CD14-positive monocyte (primary cell): ENCODE measurements at regions not wholly inside any gene's neighbourhood (a gene's known extent, or its start where the extent isn't known, plus 50 kb on each side); places are given as distances from the start of the nearest gene placed in this dataset.

Experiments
- DNase-seq, 3 donors: peaks; one replicate each; pipeline ENCODE4 v3.0.0-alpha.2; 2011 to 2022
- H2AFZ ChIP-seq: 2 replicates; pipeline ENCODE4 v1.6.0; 2012; ENCODE audit warnings: mild to moderate bottlenecking, low read depth, low read length, inconsistent platforms; ENCODE audit not compliant: insufficient read depth, poor library complexity, severe bottlenecking
- H3K27ac ChIP-seq, 2 donors: 1 replicate in 1 of 2; 2 replicates in 1 of 2; pipeline ENCODE4 v1.5.1; 2012 to 2013; ENCODE audit warnings: low read length in 2 of 2, control low read depth in 1 of 2, inconsistent platforms in 1 of 2, low read depth in 1 of 2, mild to moderate bottlenecking in 1 of 2
- H3K27me3 ChIP-seq, 2 donors: one replicate each; pipeline versions ENCODE4 v1.6.0 to v1.6.1; 2011 to 2013; ENCODE audit warnings: low read length in 2 of 2; ENCODE audit not compliant: control insufficient read depth in 2 of 2, insufficient read depth in 2 of 2
- H3K36me3 ChIP-seq, 2 donors: replicated peaks in 1 of 2; 1 replicate in 1 of 2; 2 replicates in 1 of 2; pipeline versions ENCODE4 v1.5.1 to v1.6.1; 2012 to 2013; ENCODE audit warnings: low read length in 2 of 2, control low read depth in 1 of 2, inconsistent platforms in 1 of 2, mild to moderate bottlenecking in 1 of 2; ENCODE audit not compliant: insufficient read depth in 2 of 2, control insufficient read depth in 1 of 2
- H3K4me1 ChIP-seq, 2 donors: 1 replicate in 1 of 2; 2 replicates in 1 of 2; pipeline versions ENCODE4 v1.5.1 to v1.6.1; 2012 to 2013; ENCODE audit warnings: low read length in 2 of 2, control low read depth in 1 of 2, inconsistent platforms in 1 of 2, mild to moderate bottlenecking in 1 of 2, moderate library complexity in 1 of 2; ENCODE audit not compliant: insufficient read depth in 2 of 2, control insufficient read depth in 1 of 2
- H3K4me2 ChIP-seq: replicated peaks from 2 replicates; pipeline ENCODE3; 2012; ENCODE audit warnings: low read length, moderate library complexity, mild to moderate bottlenecking; ENCODE audit not compliant: poor library complexity, severe bottlenecking; ENCODE audit errors: extremely low read depth
- H3K4me3 ChIP-seq, 3 experiments: fragments of 200-600 bp in 1 of 3; sonication (generic) in 1 of 3; replicated peaks in 1 of 3; 1 replicate in 2 of 3; 2 replicates in 1 of 3; pipeline ENCODE4 v1.5.1; 2011 to 2013; ENCODE audit warnings: low read length in 3 of 3, mild to moderate bottlenecking in 3 of 3, control low read depth in 2 of 3, low read depth in 2 of 3, inconsistent platforms in 1 of 3, moderate library complexity in 1 of 3
- H3K79me2 ChIP-seq: 2 replicates; pipeline ENCODE4 v1.6.0; 2012; ENCODE audit warnings: mild to moderate bottlenecking, control low read depth, inconsistent platforms, low read length, moderate library complexity; ENCODE audit not compliant: insufficient read depth
- H3K9ac ChIP-seq: 2 replicates; pipeline ENCODE4 v1.6.0; 2017; ENCODE audit warnings: low read length, mild to moderate bottlenecking; ENCODE audit not compliant: insufficient read depth, poor library complexity, severe bottlenecking
- H3K9me3 ChIP-seq, 2 donors: replicated peaks in 1 of 2; 1 replicate in 1 of 2; 2 replicates in 1 of 2; pipeline versions ENCODE4 v1.5.1 to v1.6.1; 2012 to 2013; ENCODE audit warnings: low read length in 2 of 2, control low read depth in 1 of 2; ENCODE audit not compliant: control insufficient read depth in 1 of 2, insufficient read depth in 1 of 2
- H4K20me1 ChIP-seq: 2 replicates; pipeline ENCODE4 v1.6.0; 2012; ENCODE audit warnings: mild to moderate bottlenecking, low read length, control low read depth, moderate library complexity; ENCODE audit not compliant: insufficient read depth
- H3K27ac Mint-ChIP-seq, 7 donors: one replicate each; pipeline ENCODE4 v1.8.0; 2020; ENCODE audit warnings: mild to moderate bottlenecking in 7 of 7, mixed read lengths in 7 of 7, moderate library complexity in 6 of 7, inconsistent platforms in 2 of 7
- H3K27me3 Mint-ChIP-seq, 3 donors: one replicate each; pipeline ENCODE4 v1.8.0; 2021 to 2022; ENCODE audit warnings: low read depth in 3 of 3, mild to moderate bottlenecking in 3 of 3, mixed read lengths in 3 of 3, moderate library complexity in 3 of 3, inconsistent platforms in 1 of 3
- H3K36me3 Mint-ChIP-seq, 2 donors: one replicate each; pipeline ENCODE4 v1.8.0; 2020; ENCODE audit warnings: mixed read lengths in 2 of 2, inconsistent platforms in 1 of 2, mild to moderate bottlenecking in 1 of 2
- H3K4me1 Mint-ChIP-seq: one replicate; pipeline ENCODE4 v1.8.0; 2020; ENCODE audit warnings: mild to moderate bottlenecking, mixed read lengths
- H3K4me3 Mint-ChIP-seq, 2 donors: one replicate each; pipeline ENCODE4 v1.8.0; 2020; ENCODE audit warnings: mild to moderate bottlenecking in 2 of 2, mixed read lengths in 2 of 2, moderate library complexity in 1 of 2
- H3K9me3 Mint-ChIP-seq, 7 donors: one replicate each; pipeline ENCODE4 v1.8.0; 2020 to 2022; ENCODE audit warnings: mixed read lengths in 7 of 7, mild to moderate bottlenecking in 6 of 7, moderate library complexity in 6 of 7, inconsistent platforms in 2 of 7
- CTCF ChIP-seq: fragments of 200-600 bp; IDR thresholded peaks from one replicate; pipeline ENCODE4 v1.8.0; 2022; ENCODE audit warnings: antibody characterized with exemption, mild to moderate bottlenecking
- WGBS: methylation state at CpG from one replicate; pipeline ENCODE4 v1.1.5; 2013; ENCODE audit warnings: missing lambda C conversion rate; ENCODE audit not compliant: insufficient coverage; 5-methylcytosine and 5-hydroxymethylcytosine counted together
- intact Hi-C, 2 donors: fragments of 100-400 bp; cut with micrococcal nuclease; formaldehyde crosslinking; loops; one replicate each; pipeline versions ENCODE4 v1.15.0 to v1.15.1; 2023

GRCh38 chrX:20567108-20567507 is 300.4 kb upstream of the RPS6KA3 start:
- Histone ChIP-seq H3K27ac (no peak overlapping the region), H3K4me3 (no peak overlapping the region), H3K4me2 (no peak overlapping the region), H3K9ac (no peak overlapping the region), H4K20me1 (no peaks in the 10 kb centered on the region), H3K27me3 (peaks cover 0 to 8% of the 10 kb centered on the region in 2 donors), H2AFZ (no peak overlapping the region), H3K4me1 (no peaks in the 10 kb centered on the region), H3K36me3 (no peaks in the 10 kb centered on the region), H3K9me3 (no peaks in the 10 kb centered on the region), H3K79me2 (no peaks in the 10 kb centered on the region)
- intact Hi-C loops, result no loop called here
- no peaks in the 10 kb centered on the region for H3K9me3 Mint-ChIP-seq
- TF ChIP-seq CTCF, result no peak
- peaks cover 0 to 2% (median 0%) of the 10 kb centered on the region in 3 donors for H3K27me3 Mint-ChIP-seq
- no peaks in the 10 kb centered on the region for H3K36me3 Mint-ChIP-seq
- no peak overlapping the region for H3K27ac Mint-ChIP-seq
- H3K4me1 Mint-ChIP-seq, result no peaks in the 10 kb centered on the region
- no peak for DNase-seq
- no peak overlapping the region for H3K4me3 Mint-ChIP-seq

- no peaks in the 10 kb centered on the region for H3K79me2 ChIP-seq
- no peaks in the 10 kb centered on the region for H4K20me1 ChIP-seq
- H3K27ac ChIP-seq, result no peak overlapping the region
- peaks cover 2 to 4% of the 10 kb centered on the region in 2 donors for H3K9me3 ChIP-seq
- no peak overlapping the region for H3K27ac Mint-ChIP-seq
- no peaks in the 10 kb centered on the region for H3K36me3 ChIP-seq
- no peak overlapping the region for H3K4me2 ChIP-seq
- H3K36me3 Mint-ChIP-seq, result no peaks in the 10 kb centered on the region
- H3K4me3 Mint-ChIP-seq, result no peak overlapping the region
- peaks cover 0 to 4% (median 2%) of the 10 kb centered on the region in 7 donors for H3K9me3 Mint-ChIP-seq
- no peak for TF ChIP-seq CTCF
- H3K27me3 Mint-ChIP-seq, result peaks cover 0 to 2% (median 0%) of the 10 kb centered on the region in 3 donors
- H3K27me3 ChIP-seq, result no peaks in the 10 kb centered on the region
- DNase-seq, result no peak
- H3K4me1 Mint-ChIP-seq, result no peaks in the 10 kb centered on the region
- H3K4me3 ChIP-seq, result no peak overlapping the region
- H2AFZ ChIP-seq, result no peak overlapping the region
- intact Hi-C loops, result no loop called here
- H3K9ac ChIP-seq, result no peak overlapping the region
- WGBS, result no CpG with 5 or more reads among the region's 3 CpGs
- H3K4me1 ChIP-seq, result no peaks in the 10 kb centered on the region
These were observed 280.9 kb upstream of the RPS6KA3 start for GRCh38 chrX:20547611-20548051.
